ENCODE measurements at regions not wholly inside any gene's neighbourhood (a gene's known extent, or its start where the extent isn't known, plus 50 kb on each side); places are given as distances from the start of the nearest gene placed in this dataset.

GRCh38 chr13:111886217-111886945, 180.6 kb upstream of the SOX1 start:
- TF ChIP-seq, protein P1, sequence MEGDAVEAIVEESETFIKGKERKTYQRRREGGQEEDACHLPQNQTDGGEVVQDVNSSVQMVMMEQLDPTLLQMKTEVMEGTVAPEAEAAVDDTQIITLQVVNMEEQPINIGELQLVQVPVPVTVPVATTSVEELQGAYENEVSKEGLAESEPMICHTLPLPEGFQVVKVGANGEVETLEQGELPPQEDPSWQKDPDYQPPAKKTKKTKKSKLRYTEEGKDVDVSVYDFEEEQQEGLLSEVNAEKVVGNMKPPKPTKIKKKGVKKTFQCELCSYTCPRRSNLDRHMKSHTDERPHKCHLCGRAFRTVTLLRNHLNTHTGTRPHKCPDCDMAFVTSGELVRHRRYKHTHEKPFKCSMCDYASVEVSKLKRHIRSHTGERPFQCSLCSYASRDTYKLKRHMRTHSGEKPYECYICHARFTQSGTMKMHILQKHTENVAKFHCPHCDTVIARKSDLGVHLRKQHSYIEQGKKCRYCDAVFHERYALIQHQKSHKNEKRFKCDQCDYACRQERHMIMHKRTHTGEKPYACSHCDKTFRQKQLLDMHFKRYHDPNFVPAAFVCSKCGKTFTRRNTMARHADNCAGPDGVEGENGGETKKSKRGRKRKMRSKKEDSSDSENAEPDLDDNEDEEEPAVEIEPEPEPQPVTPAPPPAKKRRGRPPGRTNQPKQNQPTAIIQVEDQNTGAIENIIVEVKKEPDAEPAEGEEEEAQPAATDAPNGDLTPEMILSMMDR (IDR thresholded peaks at IDR 0.05), result no peak
- no peak for TF ChIP-seq EP300 (IDR thresholded peaks at IDR 0.05; ENCODE audit: low read depth)
- no peak for TF ChIP-seq POLR2AphosphoS5 (IDR thresholded peaks at IDR 0.05)
- no peak for TF ChIP-seq POLR2A (IDR thresholded peaks at IDR 0.05)
